GM21526 (cell line): ENCODE measurements at regions not wholly inside any gene's neighbourhood (a gene's known extent, or its start where the extent isn't known, plus 50 kb on each side); places are given as distances from the start of the nearest gene placed in this dataset.
"Not testable (repeated sequence)": the region's sequence is repeated elsewhere in the genome, so short reads cannot be mapped to it uniquely, and the experiment has no call there.

Source experiments
- ATAC-seq: cut with Tn5 transposase; IDR thresholded peaks from one replicate; pipeline ENCODE4 v1.9.1; 2021; ENCODE audit warnings: moderate library complexity; ENCODE audit not compliant: unreplicated experiment, low FRiP score

DNA sequence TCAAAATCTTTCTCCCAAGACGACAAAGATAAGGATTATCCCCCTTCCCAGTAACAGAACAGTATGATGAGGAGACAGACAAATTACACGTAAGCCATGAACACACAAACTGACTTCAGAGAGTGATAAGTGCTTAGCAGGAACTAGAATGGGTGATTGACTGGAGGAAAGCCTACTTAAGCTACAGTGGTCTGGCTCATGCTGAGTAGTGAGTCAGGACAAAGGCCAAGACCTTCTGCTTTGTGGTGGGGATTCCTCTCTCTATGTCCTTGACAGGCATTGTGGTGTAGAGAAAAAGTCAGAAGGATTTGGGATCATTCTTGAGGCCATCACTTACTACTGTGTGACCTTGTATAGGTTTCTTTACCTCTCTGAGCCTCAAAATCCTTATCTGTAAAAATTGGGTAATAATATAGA is 381.9 kb upstream of the CCL2 start:
- ATAC-seq: no peak

GRCh38 chr17:33874617-33875060 is 380.4 kb upstream of the CCL2 start:
- no peak for ATAC-seq

DNA sequence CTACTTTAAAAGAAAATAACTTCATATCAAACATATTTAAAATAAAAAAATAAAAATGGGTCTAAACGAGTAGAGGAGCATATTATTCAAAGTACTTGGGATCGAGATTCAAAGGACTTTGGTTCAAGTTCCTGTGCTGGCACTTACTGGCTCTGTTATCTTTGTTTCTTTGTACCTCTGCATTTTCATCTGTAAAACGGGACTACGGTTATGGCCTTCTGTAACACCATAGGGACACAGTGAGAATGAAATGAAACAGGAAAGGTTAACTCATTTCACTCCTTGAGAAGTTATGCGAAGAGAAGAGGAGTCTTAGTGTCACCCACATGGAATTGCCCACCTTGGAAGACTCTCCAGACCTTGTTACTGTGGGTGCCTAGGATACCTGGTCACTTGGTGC is 379.1 kb upstream of the CCL2 start:
- no peak for ATAC-seq

GRCh38 chr17:33882273-33882672 is 372.8 kb upstream of the CCL2 start:
- ATAC-seq: not testable (repeated sequence)

- ATAC-seq: not testable (repeated sequence)
These were observed 372.4 kb upstream of the CCL2 start for GRCh38 chr17:33882677-33883076.

DNA sequence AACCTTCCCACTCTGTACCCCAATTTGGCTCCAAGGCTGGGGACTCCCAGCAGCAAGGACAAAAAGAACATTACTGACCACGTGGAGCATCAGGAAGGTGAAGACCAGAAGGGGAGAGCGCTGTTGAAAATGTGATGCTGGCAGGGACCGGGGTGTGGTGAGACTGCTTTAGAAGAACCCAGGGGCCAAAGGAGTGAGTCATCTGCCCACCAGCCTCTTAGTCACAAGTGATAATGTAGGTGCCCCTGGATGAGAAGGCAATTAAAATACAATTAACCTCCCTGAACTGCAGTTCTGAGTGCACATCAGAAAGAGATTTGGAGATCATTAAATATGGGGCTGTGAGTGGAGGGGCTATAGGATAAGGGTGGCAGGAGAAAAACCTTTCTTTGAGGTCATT is 366.6 kb upstream of the CCL2 start:
- no peak for ATAC-seq

GRCh38 chr17:33889040-33889439 is 366.0 kb upstream of the CCL2 start:
- ATAC-seq: no peak

GRCh38 chr17:33889766-33890165 is 365.3 kb upstream of the CCL2 start:
- no peak for ATAC-seq

- no peak for ATAC-seq
These were observed 362.1 kb upstream of the CCL2 start for GRCh38 chr17:33892717-33893591.

DNA sequence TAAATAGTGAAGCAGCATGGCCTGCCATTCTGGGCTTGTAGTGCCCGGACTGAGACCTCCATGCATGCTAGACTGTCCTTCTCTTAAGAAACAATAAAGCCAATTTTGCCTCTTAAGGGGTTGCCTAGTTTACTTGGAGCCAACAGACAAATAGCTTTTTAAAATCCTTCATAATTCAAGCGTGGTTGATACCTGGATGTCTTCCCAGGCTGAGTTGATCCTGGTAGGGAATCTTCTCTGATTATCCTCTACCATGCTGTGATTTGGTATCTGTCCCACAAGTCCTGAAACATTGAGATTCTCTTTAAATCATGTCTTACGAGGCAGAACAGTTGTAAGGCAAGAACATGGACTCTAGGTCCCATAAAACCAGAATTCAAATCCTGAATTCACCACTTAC is 359.6 kb upstream of the CCL2 start:
- no peak for ATAC-seq

- no peak for ATAC-seq
These were observed 358.8 kb upstream of the CCL2 start for GRCh38 chr17:33896263-33896662.

DNA sequence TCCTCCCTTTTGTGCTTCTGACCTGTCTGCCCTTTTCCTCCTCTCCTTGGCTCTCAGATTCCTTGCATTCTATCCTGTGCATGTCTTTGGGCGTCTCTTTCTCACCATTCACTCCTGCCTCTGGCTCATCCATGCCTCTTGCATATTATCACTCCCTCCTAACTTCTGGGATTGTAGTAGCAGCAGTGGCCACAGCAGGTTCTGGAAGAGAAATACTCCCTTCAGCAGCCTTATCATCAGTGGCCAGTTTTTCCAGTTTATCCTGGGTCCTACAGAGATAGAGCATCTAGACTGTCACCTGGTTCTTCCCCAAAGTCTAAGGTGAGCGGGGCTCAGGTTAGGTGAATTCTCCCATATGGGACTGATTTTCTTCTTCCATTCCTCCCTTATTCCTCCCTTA is 354.0 kb upstream of the CCL2 start:
- no peak for ATAC-seq

- no peak for ATAC-seq
These were observed 352.1 kb upstream of the CCL2 start for GRCh38 chr17:33902901-33903449.

DNA sequence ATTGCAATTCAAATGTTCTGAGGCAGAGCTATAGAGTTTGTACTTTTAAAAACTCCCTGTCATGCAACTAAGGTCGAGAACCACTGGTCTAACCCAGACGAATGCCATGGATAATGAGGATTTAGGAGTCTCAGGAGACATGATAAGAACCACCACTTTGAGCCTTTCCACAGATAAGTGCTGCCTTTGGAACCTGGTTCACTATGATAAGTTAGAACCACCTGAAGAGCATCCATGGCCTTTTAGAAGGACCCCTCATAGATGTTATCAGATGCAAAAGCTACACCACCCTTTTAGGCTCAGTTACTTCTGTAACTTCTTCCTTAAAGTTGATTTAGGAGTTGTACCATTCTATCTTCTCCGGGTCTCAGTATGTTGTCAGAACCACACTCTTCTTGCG is 350.6 kb upstream of the CCL2 start:
- no peak for ATAC-seq

DNA sequence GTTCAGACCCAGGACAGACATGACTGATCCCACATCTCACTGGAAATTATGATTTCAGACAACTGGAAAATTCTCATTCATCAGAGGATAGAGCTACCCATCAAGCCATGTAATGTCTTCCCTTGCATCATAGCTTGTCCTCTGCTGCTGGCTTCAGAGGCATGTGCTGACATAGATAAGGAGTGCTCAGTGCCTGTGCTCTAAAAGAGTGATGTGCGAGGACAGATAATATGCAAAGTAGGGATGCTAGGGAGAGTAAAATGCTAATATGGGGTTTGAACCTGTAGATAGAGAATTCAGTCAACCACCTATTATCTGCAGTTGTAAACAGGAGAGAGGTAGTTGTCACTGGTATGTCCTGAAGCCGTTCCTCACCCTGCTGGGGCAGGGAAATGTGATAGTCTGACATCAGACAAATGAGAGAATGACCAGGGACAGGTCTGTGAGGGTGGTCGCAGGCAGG is 349.7 kb upstream of the CCL2 start:
- no peak for ATAC-seq

- ATAC-seq: no peak
These were observed 346.6 kb upstream of the CCL2 start for GRCh38 chr17:33908363-33909064.

- no peak for ATAC-seq
These were observed 344.8 kb upstream of the CCL2 start for GRCh38 chr17:33910200-33910857.

GRCh38 chr17:33914125-33914524 is 341.0 kb upstream of the CCL2 start:
- ATAC-seq: no peak

DNA sequence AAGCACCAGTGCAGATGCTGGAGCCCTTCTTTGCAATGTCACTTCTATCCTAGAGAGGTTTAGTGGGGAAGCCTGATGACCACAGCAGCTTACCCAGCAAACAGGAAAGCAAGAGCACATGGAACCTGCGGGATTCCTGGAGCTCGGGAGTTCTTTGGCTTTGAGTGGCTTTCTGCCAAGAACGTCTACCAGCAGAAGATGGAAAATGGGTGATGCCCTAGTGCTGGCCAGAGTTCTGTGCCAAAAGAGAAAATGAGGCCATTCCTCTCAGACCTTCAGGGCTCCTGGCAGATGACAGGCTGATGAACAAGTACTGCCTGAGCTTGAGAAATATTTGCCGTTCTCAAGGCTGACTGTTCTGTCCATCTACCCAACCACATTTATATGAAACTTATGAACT is 332.1 kb upstream of the CCL2 start:
- ATAC-seq: no peak

DNA sequence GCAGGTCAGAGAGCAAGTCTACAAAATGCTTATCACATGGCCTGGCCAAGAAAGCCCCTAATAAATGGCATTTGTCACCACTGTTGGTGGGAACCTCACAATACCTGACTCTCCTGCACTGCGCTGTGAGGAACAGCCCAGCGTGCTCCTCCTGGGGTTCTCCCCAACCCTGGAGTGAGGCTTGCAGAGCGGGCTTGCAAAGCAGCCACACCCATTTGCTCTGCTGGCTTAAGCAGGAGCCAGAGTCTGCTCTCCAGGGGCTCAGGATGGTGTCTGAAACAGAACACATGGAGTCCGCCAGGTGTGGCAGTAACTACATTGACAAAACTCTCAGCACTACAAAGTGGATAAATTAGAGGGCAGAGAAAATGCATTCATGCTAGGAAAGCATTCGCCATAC is 331.0 kb upstream of the CCL2 start:
- ATAC-seq: no peak

- ATAC-seq: no peak
These were observed 329.4 kb upstream of the CCL2 start for GRCh38 chr17:33925649-33926048.
